Body of pancreas (tissue), 4 donors: ENCODE measurements at regions not wholly inside any gene's neighbourhood (a gene's known extent, or its start where the extent isn't known, plus 50 kb on each side); places are given as distances from the start of the nearest gene placed in this dataset.

ENCODE experiments used
- ATAC-seq: fragments of 150-250 bp; one replicate; pipeline ENCODE4 v1.9.1; 2016
- DNase-seq, 4 donors: peaks; one replicate each; pipeline ENCODE4 v3.0.0-alpha.2; 2019
- H3K27ac ChIP-seq, 4 donors: fragments of 200-600 bp; sonication (generic); 1 replicate in 3 of 4; 2 replicates in 1 of 4; pipeline versions ENCODE4 v1.5.1 to v1.6.1; 2016 to 2019; ENCODE audit warnings: mild to moderate bottlenecking in 1 of 4, mixed read lengths in 1 of 4, moderate library complexity in 1 of 4
- H3K27me3 ChIP-seq, 2 donors: fragments of 200-600 bp; sonication (generic); one replicate each; pipeline ENCODE4 v1.6.0; 2016; ENCODE audit warnings: mild to moderate bottlenecking in 1 of 2
- H3K36me3 ChIP-seq, 2 donors: fragments of 200-600 bp; sonication (generic); replicated peaks in 1 of 2; 2 replicates each; pipeline ENCODE4 v1.5.1; 2016; ENCODE audit warnings: low read depth in 2 of 2; ENCODE audit not compliant: insufficient read depth in 1 of 2
- H3K4me1 ChIP-seq: fragments of 200-600 bp; sonication (generic); one replicate; pipeline ENCODE4 v1.6.0; 2016
- H3K4me3 ChIP-seq, 2 donors: fragments of 200-600 bp; sonication (generic); 1 replicate in 1 of 2; 2 replicates in 1 of 2; pipeline ENCODE4 v1.5.1; 2016 to 2019
- H3K9me3 ChIP-seq, 3 donors: fragments of 200-600 bp; sonication (generic); 1 replicate in 2 of 3; 2 replicates in 1 of 3; pipeline ENCODE4 v1.5.1; 2016
- CTCF ChIP-seq, 7 experiments: fragments of 450-650 bp in 4 of 7; fragments of 200-600 bp in 3 of 7; sonication (generic) in 3 of 7; IDR thresholded peaks; one replicate each; pipeline ENCODE4 v1.5.1; 2016 to 2019; ENCODE audit warnings: antibody characterized with exemption in 7 of 7
- POLR2A ChIP-seq, 3 donors: fragments of 450-650 bp; IDR thresholded peaks; one replicate each; pipeline ENCODE4 v1.6.1; 2016; ENCODE audit warnings: antibody characterized with exemption in 3 of 3, mild to moderate bottlenecking in 2 of 3
- WGBS, 2 donors: methylation state at CpG; one replicate each; pipeline ENCODE4 v1.1.5; 2017; 5-methylcytosine and 5-hydroxymethylcytosine counted together
- intact Hi-C: fragments of 100-400 bp; cut with DNase I; formaldehyde crosslinking; loops from one replicate; pipeline ENCODE4 v1.15.1; 2023

GRCh38 chr12:38056701-38057689 is 259.6 kb upstream of the ALG10B start:
- DNase-seq = no peak
- 59 to 60% methylated on average over 19 to 25 of the region's 25 CpGs for whole genome bisulfite sequencing, 2 donors

GRCh38 chr12:38099686-38100085 is 216.9 kb upstream of the ALG10B start:
- WGBS, 2 donors = 78 to 82% methylated on average over 3 to 19 of the region's 19 CpGs
- intact Hi-C loops = no loop called here

More at GRCh38 chr12:38056701-38057689, 259.6 kb upstream of the ALG10B start:
- Histone ChIP-seq H3K4me1 (peaks cover 5% of the 10 kb centered on the region), H3K9me3 (no peaks in the 10 kb centered on the region), H3K27ac (no peak overlapping the region), H3K27me3 (no peaks in the 10 kb centered on the region), H3K36me3 (no peaks in the 10 kb centered on the region), H3K4me3 (no peak overlapping the region)
- intact Hi-C loops = no loop called here
- no peak for ATAC-seq
- no peak for TF ChIP-seq POLR2A (IDR thresholded peaks at IDR 0.05)
- TF ChIP-seq CTCF (IDR thresholded peaks at IDR 0.05) = no peak

GRCh38 chr12:38101753-38102152 is 214.8 kb upstream of the ALG10B start:
- ATAC-seq = no peak
- H3K4me1 ChIP-seq = no peaks in the 10 kb centered on the region
- 22 to 24% methylated on average over 3 of the region's 3 CpGs for WGBS, 2 donors
- H3K9me3 ChIP-seq = no peaks in the 10 kb centered on the region
- no peak overlapping the region for H3K4me3 ChIP-seq
- H3K27me3 ChIP-seq = no peaks in the 10 kb centered on the region
- no peak for TF ChIP-seq CTCF (IDR thresholded peaks at IDR 0.05)
- TF ChIP-seq POLR2A (IDR thresholded peaks at IDR 0.05) = no peak
- DNase-seq = no peak
- H3K36me3 ChIP-seq = no peaks in the 10 kb centered on the region
- intact Hi-C loops = no loop called here
- H3K27ac ChIP-seq = no peak overlapping the region

More at GRCh38 chr12:38099686-38100085, 216.9 kb upstream of the ALG10B start:
- ATAC-seq (no peak), DNase-seq (no peak)
- Histone ChIP-seq H3K27ac (no peak overlapping the region), H3K9me3 (no peaks in the 10 kb centered on the region), H3K4me3 (no peak overlapping the region), H3K27me3 (no peaks in the 10 kb centered on the region), H3K36me3 (no peaks in the 10 kb centered on the region), H3K4me1 (no peaks in the 10 kb centered on the region)
- TF ChIP-seq CTCF (IDR thresholded peaks at IDR 0.05) = no peak
- TF ChIP-seq POLR2A (IDR thresholded peaks at IDR 0.05) = no peak

GRCh38 chr12:38102197-38102596 is 214.4 kb upstream of the ALG10B start:
- TF ChIP-seq CTCF (IDR thresholded peaks at IDR 0.05) = no peak
- TF ChIP-seq POLR2A (IDR thresholded peaks at IDR 0.05) = no peak
- no peaks in the 10 kb centered on the region for H3K27me3 ChIP-seq
- intact Hi-C loops = no loop called here

More at GRCh38 chr12:38102197-38102596, 214.4 kb upstream of the ALG10B start:
- DNase-seq = no peak
- no peak overlapping the region for H3K27ac ChIP-seq
- no peaks in the 10 kb centered on the region for H3K4me1 ChIP-seq
- no peak overlapping the region for H3K4me3 ChIP-seq
- no peak for ATAC-seq
- H3K9me3 ChIP-seq = no peaks in the 10 kb centered on the region
- H3K36me3 ChIP-seq = no peaks in the 10 kb centered on the region
